ENCODE measurements at regions not wholly inside any gene's neighbourhood (a gene's known extent, or its start where the extent isn't known, plus 50 kb on each side); places are given as distances from the start of the nearest gene placed in this dataset.

GRCh38 chr1:193819376-193819775 is 633.0 kb upstream of the B3GALT2 start:
- no peak for DNase-seq (ENCODE audit: low read depth in 2 of 2)

DNA sequence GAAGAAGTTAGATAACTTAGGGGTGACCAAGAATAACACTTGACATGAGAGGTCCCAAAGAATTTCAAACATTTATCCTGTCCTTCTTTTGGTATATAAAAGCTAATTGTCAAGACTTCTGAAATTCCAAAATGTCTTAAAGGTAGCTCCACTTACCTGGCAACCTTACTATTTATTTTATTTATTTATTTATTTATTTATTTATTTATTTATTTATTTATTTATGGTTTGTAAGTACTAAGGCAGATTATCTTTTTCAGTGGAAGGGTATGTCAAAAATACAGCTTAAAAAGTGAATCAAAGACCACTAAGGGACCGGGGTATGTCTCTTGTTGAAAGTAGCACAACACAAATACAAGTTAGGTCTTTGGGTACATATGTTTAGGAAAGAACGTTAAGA is 620.8 kb upstream of the B3GALT2 start:
- no peak for DNase-seq (ENCODE audit: low read depth in 2 of 2)

DNA sequence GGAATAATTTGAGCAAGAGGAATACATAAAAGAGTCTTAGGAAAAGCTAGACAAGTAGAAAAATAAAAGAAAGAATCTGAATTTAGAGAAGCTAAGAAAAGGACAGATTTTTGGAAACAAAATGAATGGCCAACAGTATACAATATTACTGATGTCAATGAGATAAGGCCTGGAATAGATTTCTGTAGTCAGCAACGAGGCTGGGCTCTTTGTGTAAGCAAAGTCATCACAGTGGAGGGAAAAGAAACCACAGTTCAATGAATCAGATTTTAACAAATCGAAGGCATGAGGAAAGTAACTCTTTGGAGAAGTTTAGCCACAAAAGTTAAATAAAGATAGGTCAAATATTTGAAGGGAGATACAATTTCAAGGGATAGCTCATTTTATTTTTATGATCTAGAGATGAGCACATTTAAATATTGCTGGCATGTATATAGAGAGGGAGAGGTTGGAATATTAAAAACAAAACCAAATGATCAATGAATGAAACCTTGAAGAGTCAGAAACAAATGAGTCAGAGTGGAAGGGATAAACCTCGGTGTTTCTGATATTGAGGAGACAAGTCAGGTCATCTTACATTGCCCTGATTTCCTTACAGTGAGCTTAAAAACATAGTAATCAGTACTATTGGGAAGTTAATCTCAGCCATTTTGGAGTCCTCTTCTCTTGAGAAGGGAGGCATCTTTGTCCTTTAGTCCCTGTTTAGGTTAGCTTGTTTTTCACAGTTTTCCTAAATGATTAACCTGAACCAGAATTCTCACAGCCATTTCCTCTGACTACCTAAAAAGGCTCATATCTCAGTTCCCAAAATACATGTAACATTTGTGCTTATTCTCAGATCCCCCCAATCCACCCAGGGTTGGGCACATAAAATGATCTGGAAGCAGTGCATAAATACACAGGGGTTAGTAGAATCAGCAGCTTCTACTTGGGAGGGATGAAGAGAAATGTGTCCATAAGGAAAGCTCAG is 620.0 kb upstream of the B3GALT2 start:
- DNase-seq (ENCODE audit: low read depth in 2 of 2), result no peak

- no peak for DNase-seq (ENCODE audit: low read depth in 2 of 2)
These were observed 613.7 kb upstream of the B3GALT2 start for GRCh38 chr1:193799948-193800690.

DNA sequence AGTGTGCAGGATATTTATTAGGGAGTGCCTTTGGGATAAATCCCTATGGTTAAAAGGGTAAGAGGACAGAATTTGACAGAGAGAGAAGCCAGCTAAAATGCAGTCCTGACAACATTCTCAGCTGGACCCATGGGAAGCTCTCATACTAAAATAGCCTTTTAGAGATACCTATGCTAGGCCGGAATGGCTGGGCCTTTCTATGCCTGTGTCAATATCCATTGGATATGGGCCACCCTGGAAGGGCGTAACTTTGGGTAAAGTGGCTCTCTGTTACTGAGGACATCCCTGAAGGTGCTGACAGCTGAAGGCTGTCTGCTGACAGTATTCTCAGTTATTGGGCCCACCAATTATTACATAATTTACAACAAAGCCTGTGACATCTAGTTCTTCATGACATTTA is 613.0 kb upstream of the B3GALT2 start:
- no peak for DNase-seq (ENCODE audit: low read depth in 2 of 2)

DNA sequence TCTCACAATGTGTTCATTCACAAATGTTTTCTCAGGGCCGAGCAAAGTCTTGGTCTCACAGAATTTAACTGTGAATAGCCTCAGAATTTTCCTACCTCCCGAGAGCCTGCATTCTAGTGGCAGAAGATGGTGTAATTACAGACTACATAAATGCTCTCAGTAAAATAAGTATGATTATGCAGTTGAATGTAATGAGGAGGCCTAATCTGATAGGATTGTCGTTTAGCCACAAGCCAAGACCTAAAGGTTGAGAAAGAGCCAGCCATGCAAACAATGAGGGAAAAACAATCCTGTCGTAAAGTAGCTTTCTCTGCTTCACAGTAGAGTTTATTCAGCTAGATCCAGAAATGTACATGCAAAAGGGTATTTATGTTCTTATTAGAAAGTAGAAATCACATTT is 607.8 kb upstream of the B3GALT2 start:
- DNase-seq (ENCODE audit: low read depth in 2 of 2), result no peak

GRCh38 chr1:193791746-193792145 is 605.3 kb upstream of the B3GALT2 start:
- no peak for DNase-seq (ENCODE audit: low read depth in 2 of 2)

DNA sequence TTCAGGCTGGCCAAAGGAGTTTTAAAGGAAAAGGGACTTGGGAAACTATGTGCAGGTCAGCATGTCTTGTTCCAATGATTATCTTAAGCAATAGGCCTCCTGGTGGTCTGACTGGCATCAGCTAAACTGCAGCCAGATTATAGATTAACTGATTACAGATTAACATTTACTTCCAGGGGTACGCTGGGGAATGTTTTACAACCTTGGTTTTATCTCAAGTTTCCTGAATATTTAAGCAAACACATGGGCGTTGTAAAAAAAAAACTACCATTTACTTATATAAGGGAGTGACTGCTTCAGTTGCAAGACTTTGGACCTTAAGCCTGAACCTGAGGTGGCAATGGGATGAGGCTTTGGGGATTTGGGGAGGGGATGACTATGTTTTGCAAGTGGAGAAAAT is 600.6 kb upstream of the B3GALT2 start:
- DNase-seq (ENCODE audit: low read depth in 2 of 2), result no peak

DNA sequence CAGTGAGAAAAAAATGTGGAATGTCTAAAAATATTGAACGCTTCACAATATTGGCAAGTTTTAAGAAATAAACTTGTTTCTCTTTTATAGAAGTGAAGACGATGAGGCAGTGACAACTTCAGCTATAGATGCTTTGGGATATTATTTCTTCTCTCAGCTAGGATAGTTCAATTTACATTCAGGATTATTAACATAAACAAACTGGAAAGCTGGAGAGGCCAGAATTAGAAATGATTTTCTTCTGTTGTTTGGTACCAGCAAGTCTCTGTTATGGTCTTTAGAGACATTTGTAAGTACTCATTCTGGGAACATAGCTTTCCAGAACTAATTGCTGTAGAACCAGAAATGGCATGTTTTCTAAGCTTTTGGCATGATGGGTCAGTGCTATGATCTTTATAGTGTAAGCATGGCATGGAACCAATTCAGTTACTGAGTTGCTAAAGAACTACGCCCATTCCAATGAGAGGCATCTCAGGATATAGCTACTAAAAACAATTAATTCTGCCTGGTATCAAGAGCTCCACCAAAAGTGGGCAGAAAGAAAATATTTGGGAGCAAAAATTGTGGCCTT is 599.5 kb upstream of the B3GALT2 start:
- DNase-seq (ENCODE audit: low read depth in 2 of 2), result no peak

DNA sequence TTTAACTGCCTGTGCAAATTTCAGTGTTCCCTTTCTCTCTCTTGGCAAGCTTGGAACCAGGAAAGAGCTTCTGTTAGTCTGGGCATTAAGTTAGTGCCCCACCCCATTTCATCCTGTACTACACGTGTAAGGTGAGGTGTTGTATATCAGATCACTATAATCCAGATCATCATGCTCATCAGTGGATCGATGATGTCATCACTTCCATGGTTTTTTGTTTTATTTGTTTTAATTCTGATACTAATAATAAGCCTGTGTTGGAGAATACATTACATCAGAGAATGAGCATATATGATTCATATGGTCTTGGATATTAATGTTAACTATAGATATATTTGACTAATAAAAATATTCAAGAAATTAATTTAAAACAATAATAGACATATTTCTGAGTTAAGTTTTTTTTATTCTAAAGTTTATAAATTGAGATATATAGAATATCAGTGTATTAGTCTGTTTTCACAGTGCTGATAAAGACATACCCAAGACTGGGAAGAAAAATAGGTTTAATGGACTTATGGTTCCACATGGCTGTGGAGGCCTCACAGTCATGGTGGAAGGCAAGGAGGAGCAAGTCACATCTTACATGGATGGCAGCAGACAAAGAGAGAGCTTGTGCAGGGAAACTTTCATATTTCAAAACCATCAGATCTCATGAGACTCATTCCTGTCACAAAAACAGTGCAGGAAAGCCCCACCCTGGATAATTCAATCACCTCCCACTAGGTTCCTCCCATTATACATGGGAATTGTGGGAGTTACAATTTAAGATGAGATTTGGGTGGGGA is 588.3 kb upstream of the B3GALT2 start:
- no peak for DNase-seq (ENCODE audit: low read depth in 2 of 2)

GRCh38 chr1:193771596-193771995 is 585.2 kb upstream of the B3GALT2 start:
- no peak for DNase-seq (ENCODE audit: low read depth in 2 of 2)

DNA sequence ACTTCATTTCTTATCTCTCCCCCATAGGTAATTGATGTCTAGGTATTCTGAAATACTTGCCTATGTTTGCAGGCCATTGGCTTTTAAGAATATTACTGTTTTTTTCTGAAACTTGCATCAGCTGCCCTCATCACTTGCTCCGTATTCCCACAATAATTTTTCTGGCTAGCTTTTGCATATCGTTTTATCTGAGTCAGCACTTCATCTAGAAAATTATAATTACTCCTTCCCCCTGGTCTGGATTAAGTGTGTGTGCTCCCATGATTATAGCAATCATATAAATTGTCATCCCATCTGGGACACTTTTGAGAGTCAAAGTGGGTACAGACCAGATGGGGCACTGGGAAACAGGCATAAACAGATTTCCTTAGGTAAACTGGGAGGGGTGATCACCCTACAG is 583.2 kb upstream of the B3GALT2 start:
- no peak for DNase-seq (ENCODE audit: low read depth in 2 of 2)

DNA sequence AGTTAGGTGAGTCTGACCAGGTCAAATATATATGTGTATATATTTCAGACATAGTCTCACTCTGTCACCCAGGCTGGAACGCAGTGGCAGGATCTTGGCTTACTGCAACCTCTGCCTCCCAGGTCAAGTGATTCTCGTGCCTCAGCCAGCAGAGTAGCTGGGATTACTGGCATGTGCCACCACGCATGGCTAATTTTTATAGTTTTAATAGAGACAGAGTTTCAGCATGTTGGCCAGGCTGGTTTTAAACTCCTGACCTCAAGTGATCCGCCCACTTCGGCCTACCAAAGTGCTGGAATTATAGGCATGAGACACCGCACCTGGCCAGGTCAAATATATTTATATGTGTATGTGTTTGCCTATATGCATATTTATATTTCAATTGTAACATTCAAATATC is 581.5 kb upstream of the B3GALT2 start:
- DNase-seq (ENCODE audit: low read depth in 2 of 2), result no peak

GRCh38 chr1:193766329-193766728 is 579.9 kb upstream of the B3GALT2 start:
- no peak for DNase-seq (ENCODE audit: low read depth in 2 of 2)

DNA sequence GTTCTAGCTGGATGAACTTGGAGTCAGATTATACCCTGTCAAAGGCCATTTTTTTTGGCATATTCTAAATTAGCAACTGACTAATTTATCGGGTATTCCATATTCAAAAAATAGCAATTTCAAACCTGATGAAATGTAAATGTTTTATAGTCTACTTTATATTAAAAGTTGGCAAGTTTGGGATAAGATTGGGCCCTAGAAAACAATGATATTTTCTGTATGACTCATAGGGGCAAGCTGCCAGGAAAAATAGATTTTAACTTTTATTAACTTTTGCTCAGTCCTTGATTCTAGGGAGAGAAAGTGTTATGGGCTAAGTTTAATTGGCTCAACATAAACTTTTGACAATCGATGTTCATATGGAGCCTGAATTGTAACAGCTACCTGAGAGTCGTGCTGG is 576.9 kb upstream of the B3GALT2 start:
- DNase-seq (ENCODE audit: low read depth in 2 of 2), result peak; percentile 9 to 60

DNA sequence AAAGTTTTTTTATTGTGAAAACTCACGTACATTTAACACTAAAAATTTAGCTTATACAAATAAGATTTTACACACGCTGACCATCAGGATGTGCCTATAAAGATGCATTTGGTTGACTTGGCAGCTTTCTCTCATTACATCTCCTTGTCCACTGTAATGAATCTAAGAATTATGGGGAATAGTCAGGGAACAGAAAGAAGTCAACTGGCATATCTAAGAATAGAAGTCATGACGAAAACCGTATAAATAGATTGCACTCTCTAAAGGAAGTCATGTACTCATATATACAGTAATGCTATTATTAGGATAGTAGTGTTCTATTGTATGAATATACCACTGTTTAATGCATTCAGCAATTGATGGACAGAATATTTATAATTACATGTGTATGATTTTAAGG is 575.8 kb upstream of the B3GALT2 start:
- no peak for DNase-seq (ENCODE audit: low read depth in 2 of 2)

DNA sequence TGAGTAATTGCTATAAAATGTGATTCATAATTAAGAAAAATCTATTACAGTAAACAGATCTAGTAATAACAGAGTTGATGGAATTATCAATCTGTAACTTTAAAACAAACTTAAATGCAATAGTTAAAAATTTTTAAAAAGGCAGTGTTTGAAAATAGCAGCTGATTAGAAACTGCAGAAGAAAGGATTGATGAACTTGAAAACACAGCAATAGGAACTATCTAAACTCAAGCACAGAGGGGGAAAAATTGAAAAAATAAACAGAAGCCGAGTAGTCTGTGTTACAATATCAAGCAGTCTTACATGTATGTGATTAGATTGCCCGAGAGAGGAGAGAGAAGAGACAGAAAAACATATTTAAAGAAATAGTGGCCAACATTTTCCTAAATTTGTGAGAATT is 569.0 kb upstream of the B3GALT2 start:
- DNase-seq (ENCODE audit: low read depth in 2 of 2), result no peak

DNA sequence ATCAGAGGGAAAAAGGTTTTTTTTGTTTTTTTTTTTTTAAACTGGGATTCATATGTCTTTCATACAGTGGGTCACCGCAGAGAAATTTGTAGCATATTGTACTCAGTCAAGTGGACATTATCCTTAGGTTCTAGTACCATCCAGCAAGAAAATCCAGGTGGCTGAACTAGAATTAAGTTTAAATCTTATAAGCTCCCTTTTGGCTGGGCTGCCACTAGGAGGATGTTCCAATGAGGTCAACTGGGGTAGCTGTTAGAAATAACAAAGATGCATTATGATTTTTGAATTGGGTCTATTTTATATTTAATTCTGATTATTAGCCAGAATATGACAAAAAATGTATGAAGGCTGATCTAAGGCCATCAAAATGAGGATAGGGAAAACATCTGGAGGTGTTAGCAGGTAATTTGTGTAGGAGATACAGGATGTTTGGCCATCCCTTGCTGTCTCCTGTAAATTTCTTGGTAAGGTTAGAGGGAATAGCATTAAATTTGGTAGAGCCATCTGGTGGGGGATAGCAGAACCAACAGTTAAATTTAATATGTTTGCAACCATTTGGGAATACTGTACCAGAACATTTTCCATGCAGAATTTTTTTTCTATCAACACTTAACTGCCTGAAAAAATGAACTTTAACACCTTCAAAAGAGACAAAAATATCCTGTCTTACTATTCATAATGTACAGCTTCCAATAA is 568.5 kb upstream of the B3GALT2 start:
- DNase-seq (ENCODE audit: low read depth in 2 of 2), result peak; percentile 2 to 28

DNA sequence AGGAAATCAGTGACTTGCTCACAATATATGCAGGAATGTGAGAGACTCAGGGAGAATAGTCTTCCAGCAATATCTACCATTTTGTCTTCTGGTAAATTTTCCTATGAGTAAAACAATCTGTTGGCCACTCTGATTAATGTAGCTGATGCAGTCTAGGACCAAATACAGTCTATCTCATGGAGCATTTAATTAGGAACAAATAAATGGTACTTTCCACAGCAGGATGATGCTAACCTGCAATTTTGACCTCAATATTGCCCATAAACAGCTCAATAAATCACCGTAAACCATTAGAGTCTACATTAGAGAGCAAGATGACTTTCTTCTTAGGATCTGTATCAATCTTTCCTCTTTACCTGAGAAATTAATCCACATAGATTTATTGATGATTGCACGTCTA is 567.7 kb upstream of the B3GALT2 start:
- no peak for DNase-seq (ENCODE audit: low read depth in 2 of 2)

- DNase-seq (ENCODE audit: low read depth in 2 of 2), result no peak
These were observed 566.8 kb upstream of the B3GALT2 start for GRCh38 chr1:193753038-193753756.
